ENCODE measurements at regions not wholly inside any gene's neighbourhood (a gene's known extent, or its start where the extent isn't known, plus 50 kb on each side); places are given as distances from the start of the nearest gene placed in this dataset.

- TF ChIP-seq L3MBTL2 (conservative IDR thresholded peaks at IDR 0.05) = no peak
- no peak for TF ChIP-seq LEF1 (IDR thresholded peaks at IDR 0.05; ENCODE audit: borderline replicate concordance)
- no peak for TF ChIP-seq SP1 (IDR thresholded peaks at IDR 0.05)
- no peak for TF ChIP-seq ZNF384 (IDR thresholded peaks at IDR 0.05)
- no peak for TF ChIP-seq BHLHE40 (IDR thresholded peaks at IDR 0.05; ENCODE audit: borderline replicate concordance)
- TF ChIP-seq SUZ12 (IDR thresholded peaks at IDR 0.05) = no peak
- TF ChIP-seq FOXA1 (IDR thresholded peaks at IDR 0.05) = no peak
- no peak for TF ChIP-seq TARDBP (IDR thresholded peaks at IDR 0.05)
- no peak for TF ChIP-seq NFRKB (IDR thresholded peaks at IDR 0.05)
- no peak for TF ChIP-seq HDGF (IDR thresholded peaks at IDR 0.05; ENCODE audit: borderline replicate concordance)
- TF ChIP-seq PKNOX1 (IDR thresholded peaks at IDR 0.05) = no peak
- no peak for TF ChIP-seq FOXM1 (IDR thresholded peaks at IDR 0.05; ENCODE audit: borderline replicate concordance)
Observed at GRCh38 chr5:39494107-39494510, 69.3 kb upstream of the DAB2 start.
